ENCODE measurements at regions not wholly inside any gene's neighbourhood (a gene's known extent, or its start where the extent isn't known, plus 50 kb on each side); places are given as distances from the start of the nearest gene placed in this dataset.

DNA sequence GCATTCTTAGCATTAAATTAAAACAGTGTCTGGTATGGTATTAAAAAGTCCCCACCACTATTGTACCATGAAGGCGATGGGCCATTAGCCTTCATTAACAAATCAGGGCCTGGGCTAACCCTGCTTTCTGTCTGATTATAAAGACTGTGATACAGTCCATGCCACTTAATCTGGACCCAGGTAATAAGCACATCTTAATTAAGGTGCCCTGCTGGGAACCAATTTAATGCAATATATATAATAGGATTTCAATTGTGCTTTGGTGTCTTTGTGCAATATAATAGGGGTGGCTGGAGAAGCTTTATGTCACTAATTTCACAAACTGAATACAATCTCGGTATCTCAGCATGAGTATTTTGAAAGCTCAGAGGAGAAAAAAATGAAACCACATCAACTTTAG, 64.4 kb upstream of the CDH8 start:
- TF ChIP-seq, protein P1, sequence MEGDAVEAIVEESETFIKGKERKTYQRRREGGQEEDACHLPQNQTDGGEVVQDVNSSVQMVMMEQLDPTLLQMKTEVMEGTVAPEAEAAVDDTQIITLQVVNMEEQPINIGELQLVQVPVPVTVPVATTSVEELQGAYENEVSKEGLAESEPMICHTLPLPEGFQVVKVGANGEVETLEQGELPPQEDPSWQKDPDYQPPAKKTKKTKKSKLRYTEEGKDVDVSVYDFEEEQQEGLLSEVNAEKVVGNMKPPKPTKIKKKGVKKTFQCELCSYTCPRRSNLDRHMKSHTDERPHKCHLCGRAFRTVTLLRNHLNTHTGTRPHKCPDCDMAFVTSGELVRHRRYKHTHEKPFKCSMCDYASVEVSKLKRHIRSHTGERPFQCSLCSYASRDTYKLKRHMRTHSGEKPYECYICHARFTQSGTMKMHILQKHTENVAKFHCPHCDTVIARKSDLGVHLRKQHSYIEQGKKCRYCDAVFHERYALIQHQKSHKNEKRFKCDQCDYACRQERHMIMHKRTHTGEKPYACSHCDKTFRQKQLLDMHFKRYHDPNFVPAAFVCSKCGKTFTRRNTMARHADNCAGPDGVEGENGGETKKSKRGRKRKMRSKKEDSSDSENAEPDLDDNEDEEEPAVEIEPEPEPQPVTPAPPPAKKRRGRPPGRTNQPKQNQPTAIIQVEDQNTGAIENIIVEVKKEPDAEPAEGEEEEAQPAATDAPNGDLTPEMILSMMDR (IDR thresholded peaks at IDR 0.05): no peak
- TF ChIP-seq POLR2AphosphoS5 (IDR thresholded peaks at IDR 0.05): no peak

Data from prostate gland (tissue), 2 donors.